Breast epithelium (tissue), 3 donors: ENCODE measurements at regions not wholly inside any gene's neighbourhood (a gene's known extent, or its start where the extent isn't known, plus 50 kb on each side); places are given as distances from the start of the nearest gene placed in this dataset.

Source experiments
- POLR2A ChIP-seq: fragments of 450-650 bp; IDR thresholded peaks from one replicate; pipeline ENCODE4 v1.6.1; 2016; ENCODE audit warnings: antibody characterized with exemption, mild to moderate bottlenecking, moderate library complexity
- POLR2AphosphoS5 ChIP-seq, 3 donors: sonication (generic); formaldehyde crosslinking; IDR thresholded peaks; one replicate each; pipeline ENCODE4 v1.6.1; 2017; ENCODE audit warnings: antibody characterized with exemption in 3 of 3
- TF ChIP-seq, protein P1 (sequence below), 3 donors: fragments of 450-650 bp; IDR thresholded peaks; one replicate each; pipeline ENCODE4 v1.5.1; 2016 to 2017; ENCODE audit warnings: antibody characterized with exemption in 3 of 3, mild to moderate bottlenecking in 3 of 3, moderate library complexity in 3 of 3

DNA sequence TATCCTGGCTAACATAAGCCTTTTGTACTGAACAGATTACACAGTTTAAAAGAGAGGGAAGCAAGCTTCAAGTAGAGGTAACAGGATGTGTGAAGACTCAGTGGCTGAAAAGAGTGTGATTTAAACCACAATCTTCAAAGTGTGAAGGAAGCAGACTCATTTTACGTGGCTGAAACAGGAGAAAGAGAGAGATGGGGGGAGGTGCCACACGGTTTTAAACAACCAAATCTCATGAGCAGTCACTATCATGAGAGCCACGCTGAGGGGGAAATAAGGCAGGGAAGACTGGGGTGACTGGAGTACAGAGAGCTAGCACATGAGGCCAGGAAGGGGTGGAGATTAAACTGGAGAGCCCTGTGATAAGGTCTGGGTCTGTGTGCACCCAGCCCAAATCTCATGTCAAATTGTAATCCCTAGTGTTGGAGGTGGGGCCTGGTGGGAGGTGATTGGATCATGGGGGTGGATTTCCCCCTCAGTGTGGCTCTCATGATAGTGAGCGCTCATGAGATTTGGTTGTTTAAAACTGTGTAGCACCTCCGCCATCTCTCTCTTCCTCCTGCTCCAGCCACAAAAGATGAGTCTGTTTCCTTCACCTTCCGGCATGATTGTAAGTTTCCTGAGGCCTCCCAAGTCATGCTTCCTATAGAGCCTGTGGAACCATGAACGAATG lies 318.6 kb upstream of the CD180 start:
- TF ChIP-seq, protein P1, sequence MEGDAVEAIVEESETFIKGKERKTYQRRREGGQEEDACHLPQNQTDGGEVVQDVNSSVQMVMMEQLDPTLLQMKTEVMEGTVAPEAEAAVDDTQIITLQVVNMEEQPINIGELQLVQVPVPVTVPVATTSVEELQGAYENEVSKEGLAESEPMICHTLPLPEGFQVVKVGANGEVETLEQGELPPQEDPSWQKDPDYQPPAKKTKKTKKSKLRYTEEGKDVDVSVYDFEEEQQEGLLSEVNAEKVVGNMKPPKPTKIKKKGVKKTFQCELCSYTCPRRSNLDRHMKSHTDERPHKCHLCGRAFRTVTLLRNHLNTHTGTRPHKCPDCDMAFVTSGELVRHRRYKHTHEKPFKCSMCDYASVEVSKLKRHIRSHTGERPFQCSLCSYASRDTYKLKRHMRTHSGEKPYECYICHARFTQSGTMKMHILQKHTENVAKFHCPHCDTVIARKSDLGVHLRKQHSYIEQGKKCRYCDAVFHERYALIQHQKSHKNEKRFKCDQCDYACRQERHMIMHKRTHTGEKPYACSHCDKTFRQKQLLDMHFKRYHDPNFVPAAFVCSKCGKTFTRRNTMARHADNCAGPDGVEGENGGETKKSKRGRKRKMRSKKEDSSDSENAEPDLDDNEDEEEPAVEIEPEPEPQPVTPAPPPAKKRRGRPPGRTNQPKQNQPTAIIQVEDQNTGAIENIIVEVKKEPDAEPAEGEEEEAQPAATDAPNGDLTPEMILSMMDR (IDR thresholded peaks at IDR 0.05) = no peak
- TF ChIP-seq POLR2A (no peak), POLR2AphosphoS5 (IDR thresholded peaks at IDR 0.05) (no peak)
